BJ (cell line): ENCODE measurements at regions not wholly inside any gene's neighbourhood (a gene's known extent, or its start where the extent isn't known, plus 50 kb on each side); places are given as distances from the start of the nearest gene placed in this dataset.

Experiments used
- CTCF ChIA-PET: fragments of 350-600 bp; formaldehyde crosslinking; extraction: SDS; loops from one replicate; lab custom pipeline; 2021; ENCODE audit warnings: antibody characterized with exemption, inconsistent platforms; lab: Yijun Ruan, JAX
- POLR2A ChIA-PET: fragments of 300-600 bp; sonication (Branson Sonifier 250); formaldehyde crosslinking; extraction: SDS; loops from one replicate; lab custom pipeline; 2021; ENCODE audit warnings: antibody characterized with exemption; lab: Charles Lee
- DNase-seq: peaks from one replicate; pipeline ENCODE4 v3.0.0-alpha.2; 2011; ENCODE audit warnings: low read depth
- H3K27me3 ChIP-seq: 2 replicates; pipeline ENCODE4 v1.6.0; 2011; ENCODE audit warnings: low read length; ENCODE audit not compliant: control insufficient read depth, insufficient read depth
- H3K36me3 ChIP-seq: 2 replicates; pipeline ENCODE4 v1.5.1; 2011; ENCODE audit warnings: low read length; ENCODE audit not compliant: control insufficient read depth, insufficient read depth
- H3K4me3 ChIP-seq: 2 replicates; pipeline ENCODE4 v1.5.1; 2011; ENCODE audit warnings: low read depth, mild to moderate bottlenecking, control low read depth, low read length
- CTCF ChIP-seq: IDR thresholded peaks from 2 replicates; pipeline ENCODE4 v1.5.1; 2011; ENCODE audit warnings: low read depth, mild to moderate bottlenecking, control low read depth, inconsistent platforms, low read length, moderate library complexity; ENCODE audit not compliant: insufficient read depth

GRCh38 chr5:56534102-56534829, 281.1 kb upstream of the MAP3K1 start:
- H3K36me3 ChIP-seq: no peaks in the 10 kb centered on the region
- ChIA-PET CTCF (interaction anchor here (1.0 to 1.3 kb wide), 2 partner anchors 18 to 40 kb away, joined by 3 to 4 read pairs; no protein-coding TSS in a partner anchor), POLR2A (no interaction called here)
- no peak for DNase-seq
- no peak for TF ChIP-seq CTCF
- H3K27me3 ChIP-seq: no peaks in the 10 kb centered on the region; the same call in 1 of the 2 replicates
- no peak overlapping the region for H3K4me3 ChIP-seq

- no peak overlapping the region for H3K4me3 ChIP-seq
- H3K36me3 ChIP-seq: no peaks in the 10 kb centered on the region
- TF ChIP-seq CTCF: no peak
- DNase-seq: no peak
- ChIA-PET CTCF (interaction anchor here (1.0 kb wide), 2 partner anchors 15 to 27 kb away, joined by 3 read pairs; no protein-coding TSS in a partner anchor), POLR2A (interaction anchor here (0.6 kb wide), 1 partner anchor 1105 kb away, joined by 3 read pairs; no protein-coding TSS in a partner anchor)
- no peaks in the 10 kb centered on the region; the same call in 1 of the 2 replicates for H3K27me3 ChIP-seq
Measured at GRCh38 chr5:56532466-56532865, 282.9 kb upstream of the MAP3K1 start.

- TF ChIP-seq CTCF: no peak
- Histone ChIP-seq H3K36me3 (no peaks in the 10 kb centered on the region), H3K27me3 (no peaks in the 10 kb centered on the region; the same call in 1 of the 2 replicates), H3K4me3 (no peak overlapping the region)
- no peak for DNase-seq
- ChIA-PET CTCF (no interaction called here), POLR2A (no interaction called here)
Measured at GRCh38 chr5:56530626-56531138, 284.7 kb upstream of the MAP3K1 start.

- DNase-seq: no peak
- ChIA-PET CTCF (no interaction called here), POLR2A (no interaction called here)
- Histone ChIP-seq H3K36me3 (no peaks in the 10 kb centered on the region), H3K27me3 (no peaks in the 10 kb centered on the region; the same call in 1 of the 2 replicates), H3K4me3 (no peak overlapping the region)
- TF ChIP-seq CTCF: no peak
Measured at GRCh38 chr5:56529666-56530430, 285.5 kb upstream of the MAP3K1 start.

- no peak overlapping the region for H3K4me3 ChIP-seq
- ChIA-PET CTCF (no interaction called here), POLR2A (no interaction called here)
- no peaks in the 10 kb centered on the region for H3K27me3 ChIP-seq
- H3K36me3 ChIP-seq: no peaks in the 10 kb centered on the region
- no peak for TF ChIP-seq CTCF
- no peak for DNase-seq
Measured at GRCh38 chr5:56527174-56527573, 288.2 kb upstream of the MAP3K1 start.
